ENCODE measurements at regions not wholly inside any gene's neighbourhood (a gene's known extent, or its start where the extent isn't known, plus 50 kb on each side); places are given as distances from the start of the nearest gene placed in this dataset.

GRCh38 chr9:115980502-115980901 lies 173.1 kb upstream of the PAPPA start:
- TF ChIP-seq GATA3 (IDR thresholded peaks at IDR 0.05; ENCODE audit: low read depth, low read length), result no peak
- no peak for TF ChIP-seq GATA2 (IDR thresholded peaks at IDR 0.05; ENCODE audit: low read depth, low read length)

Measured in SH-SY5Y (cell line).